PC-9 (cell line): ENCODE measurements at regions not wholly inside any gene's neighbourhood (a gene's known extent, or its start where the extent isn't known, plus 50 kb on each side); places are given as distances from the start of the nearest gene placed in this dataset.

ENCODE experiments used
- BruUV-seq: library from RNA; stranded (reverse); fragments of 400-500 nt; replicated peaks from 2 replicates; lab custom pipeline; 2021; lab: Mats Ljungman, UMichigan
- CTCF ChIA-PET: fragments of 300-600 bp; sonication (Branson Sonifier 250); formaldehyde crosslinking; loops from one replicate; lab custom pipeline; 2022; ENCODE audit warnings: antibody characterized with exemption; lab: Charles Lee
- POLR2A ChIA-PET: fragments of 300-600 bp; sonication (Branson Sonifier 250); formaldehyde crosslinking; loops from one replicate; lab custom pipeline; 2022; ENCODE audit warnings: antibody characterized with exemption; ENCODE audit not compliant: unreplicated experiment; lab: Charles Lee
- DNase-seq, 2 experiments: peaks; one replicate each; pipeline versions ENCODE4 v3.0.0 to v3.0.0-alpha.2; 2015 to 2022; ENCODE audit warnings: mixed read lengths in 1 of 2
- H2AFZ ChIP-seq: fragments of 200-600 bp; sonication (generic); 2 replicates; pipeline ENCODE4 v1.8.1; 2017; ENCODE audit warnings: antibody characterized with exemption
- H3F3A ChIP-seq: fragments of 200-600 bp; sonication (generic); 2 replicates; pipeline ENCODE4 v1.8.1; 2017; ENCODE audit warnings: antibody characterized with exemption, mild to moderate bottlenecking, low read depth; ENCODE audit not compliant: insufficient read depth
- H3K27ac ChIP-seq: fragments of 200-600 bp; sonication (generic); 2 replicates; pipeline ENCODE4 v1.6.1; 2016; ENCODE audit warnings: mixed run types
- H3K27me3 ChIP-seq: fragments of 200-600 bp; sonication (generic); 2 replicates; pipeline ENCODE4 v1.6.1; 2016; ENCODE audit warnings: low read depth, mixed run types; ENCODE audit not compliant: insufficient read depth
- H3K36me3 ChIP-seq: fragments of 200-600 bp; sonication (generic); 2 replicates; pipeline ENCODE4 v1.6.1; 2016; ENCODE audit warnings: low read depth, mixed run types
- H3K4me1 ChIP-seq: fragments of 200-600 bp; sonication (generic); replicated peaks from 2 replicates; pipeline ENCODE4 v1.6.1; 2016; ENCODE audit warnings: mixed run types; ENCODE audit not compliant: insufficient read depth
- H3K4me2 ChIP-seq: fragments of 200-600 bp; sonication (generic); 2 replicates; pipeline ENCODE4 v1.6.1; 2017; ENCODE audit warnings: mixed run types
- H3K4me3 ChIP-seq: fragments of 200-600 bp; sonication (generic); 2 replicates; pipeline ENCODE4 v1.6.1; 2016; ENCODE audit warnings: mixed run types
- H3K79me2 ChIP-seq: fragments of 200-600 bp; sonication (generic); 2 replicates; pipeline ENCODE4 v1.6.1; 2017; ENCODE audit warnings: low read depth, mixed run types
- H3K9me2 ChIP-seq: fragments of 200-600 bp; sonication (generic); 2 replicates; pipeline ENCODE4 v1.8.1; 2017; ENCODE audit warnings: mild to moderate bottlenecking; ENCODE audit not compliant: insufficient read depth
- H3K9me3 ChIP-seq: fragments of 200-600 bp; sonication (generic); 2 replicates; pipeline ENCODE4 v1.8.1; 2016; ENCODE audit warnings: low read depth; ENCODE audit not compliant: insufficient read depth
- H4K20me1 ChIP-seq: fragments of 200-600 bp; sonication (generic); 2 replicates; pipeline ENCODE4 v1.8.1; 2017; ENCODE audit not compliant: insufficient read depth
- EZH2 ChIP-seq: fragments of 200-600 bp; sonication (generic); IDR thresholded peaks from 2 replicates; pipeline ENCODE4 v1.8.0; 2017; ENCODE audit warnings: antibody characterized with exemption, low read depth
- intact Hi-C: fragments of 100-400 bp; cut with micrococcal nuclease; formaldehyde crosslinking; loops from one replicate; pipeline ENCODE4 v1.10.0; 2022; ENCODE audit not compliant: unreplicated experiment
- TF ChIP-seq, protein P1 (sequence below): fragments of 200-600 bp; sonication (generic); conservative IDR thresholded peaks from 2 replicates; pipeline ENCODE4 v1.6.1; 2017; ENCODE audit warnings: mixed run types, antibody characterized with exemption, mild to moderate bottlenecking, moderate library complexity

DNA sequence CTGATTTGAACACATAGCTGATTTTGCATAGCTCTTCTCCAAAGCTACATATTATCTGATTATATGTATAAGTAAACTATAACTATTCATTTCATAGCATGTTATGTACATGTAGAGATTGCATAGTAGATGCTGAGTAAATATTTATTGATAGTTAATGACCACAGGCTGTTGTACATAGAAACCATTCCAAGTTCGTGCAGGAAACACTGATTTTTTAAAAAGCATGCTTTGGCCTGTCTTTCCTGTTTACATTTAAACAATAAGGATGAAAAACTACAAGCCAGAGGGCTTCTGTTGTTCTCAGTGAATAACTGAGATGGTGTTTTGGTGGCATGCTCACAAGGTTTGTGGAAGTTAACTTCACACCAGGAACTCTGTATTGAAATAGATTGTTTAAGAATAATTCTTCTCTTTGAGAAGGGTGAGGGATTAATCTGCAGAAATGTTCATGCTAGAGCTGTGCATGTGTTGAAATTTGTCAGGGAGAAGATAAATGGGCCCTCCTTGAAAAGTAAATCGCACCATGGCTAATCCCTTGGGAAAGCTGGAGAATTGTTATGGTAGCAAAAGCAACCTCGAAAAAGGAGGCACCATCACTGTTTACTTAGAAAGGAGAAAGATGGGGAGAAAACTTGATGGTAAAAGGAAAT lies 120.2 kb upstream of the SP8 start:
- intact Hi-C loops = no loop called here
- CTCF ChIA-PET = no interaction called here
- no peaks in the 10 kb centered on the region for H3K36me3 ChIP-seq
- H3K27me3 ChIP-seq = no peaks in the 10 kb centered on the region
- no peaks in the 10 kb centered on the region for H3F3A ChIP-seq
- no peak overlapping the region for H3K4me3 ChIP-seq
- peaks cover under 1% of the 10 kb centered on the region; the same call in 1 of the 2 replicates for H3K9me3 ChIP-seq
- no peak overlapping the region for H2AFZ ChIP-seq
- POLR2A ChIA-PET = no interaction called here
- no peak overlapping the region for H3K4me2 ChIP-seq
- H3K79me2 ChIP-seq = no peaks in the 10 kb centered on the region
- no peak for DNase-seq
- H3K4me1 ChIP-seq = no peaks in the 10 kb centered on the region
- H3K9me2 ChIP-seq = no peaks in the 10 kb centered on the region
- no peaks in the 10 kb centered on the region for H4K20me1 ChIP-seq
- BruUV-seq = no TSS peak
- no peak overlapping the region for H3K27ac ChIP-seq
- TF ChIP-seq EZH2 = no peak
- TF ChIP-seq, protein P1, sequence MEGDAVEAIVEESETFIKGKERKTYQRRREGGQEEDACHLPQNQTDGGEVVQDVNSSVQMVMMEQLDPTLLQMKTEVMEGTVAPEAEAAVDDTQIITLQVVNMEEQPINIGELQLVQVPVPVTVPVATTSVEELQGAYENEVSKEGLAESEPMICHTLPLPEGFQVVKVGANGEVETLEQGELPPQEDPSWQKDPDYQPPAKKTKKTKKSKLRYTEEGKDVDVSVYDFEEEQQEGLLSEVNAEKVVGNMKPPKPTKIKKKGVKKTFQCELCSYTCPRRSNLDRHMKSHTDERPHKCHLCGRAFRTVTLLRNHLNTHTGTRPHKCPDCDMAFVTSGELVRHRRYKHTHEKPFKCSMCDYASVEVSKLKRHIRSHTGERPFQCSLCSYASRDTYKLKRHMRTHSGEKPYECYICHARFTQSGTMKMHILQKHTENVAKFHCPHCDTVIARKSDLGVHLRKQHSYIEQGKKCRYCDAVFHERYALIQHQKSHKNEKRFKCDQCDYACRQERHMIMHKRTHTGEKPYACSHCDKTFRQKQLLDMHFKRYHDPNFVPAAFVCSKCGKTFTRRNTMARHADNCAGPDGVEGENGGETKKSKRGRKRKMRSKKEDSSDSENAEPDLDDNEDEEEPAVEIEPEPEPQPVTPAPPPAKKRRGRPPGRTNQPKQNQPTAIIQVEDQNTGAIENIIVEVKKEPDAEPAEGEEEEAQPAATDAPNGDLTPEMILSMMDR = no peak

DNA sequence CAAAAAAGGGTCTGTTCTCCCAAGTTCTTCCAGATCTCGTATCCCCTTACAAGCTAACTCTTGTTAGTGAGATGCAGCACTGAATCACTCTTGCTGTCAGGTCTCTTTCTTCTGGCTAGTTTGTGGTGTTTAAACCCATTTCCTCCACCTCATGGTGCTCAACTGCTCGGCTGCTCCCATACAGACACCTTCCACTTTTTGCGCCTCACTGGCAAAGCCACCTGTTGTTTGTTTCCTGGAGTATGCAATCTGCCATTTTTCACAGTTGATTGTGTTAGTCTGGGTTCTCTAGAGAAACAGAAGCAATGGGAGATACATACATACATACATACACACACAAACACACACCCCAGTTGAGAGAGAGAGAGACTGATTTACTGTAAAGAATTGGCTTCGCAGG lies 124.4 kb upstream of the SP8 start:
- Histone ChIP-seq H3K4me2 (no peak overlapping the region), H2AFZ (no peak overlapping the region), H3K4me3 (no peak overlapping the region), H3K9me3 (no peaks in the 10 kb centered on the region), H4K20me1 (no peaks in the 10 kb centered on the region), H3F3A (no peaks in the 10 kb centered on the region), H3K27me3 (no peaks in the 10 kb centered on the region), H3K36me3 (no peaks in the 10 kb centered on the region), H3K27ac (no peak overlapping the region), H3K79me2 (no peaks in the 10 kb centered on the region), H3K9me2 (no peaks in the 10 kb centered on the region), H3K4me1 (no peaks in the 10 kb centered on the region)
- TF ChIP-seq, protein P1 = no peak
- no peak for TF ChIP-seq EZH2
- intact Hi-C loops = no loop called here
- DNase-seq = no peak
- ChIA-PET CTCF (no interaction called here), POLR2A (no interaction called here)
- BruUV-seq = no TSS peak

DNA sequence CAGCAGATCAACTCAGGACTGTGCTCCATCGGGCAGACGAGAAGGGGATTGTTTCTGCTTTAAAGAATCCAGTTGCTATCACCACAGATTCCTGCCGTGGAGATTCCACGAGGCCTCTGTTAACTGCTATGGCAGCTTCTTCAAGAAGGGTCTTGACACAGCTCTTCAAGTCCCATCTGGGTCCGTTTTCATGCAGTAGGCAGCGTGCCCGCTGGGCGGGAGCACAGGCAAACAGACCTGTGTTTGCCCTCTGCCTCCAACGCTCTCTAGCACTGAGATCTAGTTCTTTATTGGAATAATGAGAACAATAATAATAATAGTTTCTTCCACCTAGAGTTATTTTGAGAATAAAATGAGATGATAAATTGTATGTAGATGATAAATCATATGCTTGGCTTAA lies 127.2 kb upstream of the SP8 start:
- no peaks in the 10 kb centered on the region for H3K9me2 ChIP-seq
- no peaks in the 10 kb centered on the region for H3K27me3 ChIP-seq
- H3K4me3 ChIP-seq = no peak overlapping the region
- BruUV-seq = no TSS peak
- ChIA-PET CTCF (no interaction called here), POLR2A (no interaction called here)
- H2AFZ ChIP-seq = no peak overlapping the region
- no peak overlapping the region for H3K4me2 ChIP-seq
- intact Hi-C loops = no loop called here
- H3K27ac ChIP-seq = no peak overlapping the region
- no peaks in the 10 kb centered on the region for H3F3A ChIP-seq
- H3K79me2 ChIP-seq = no peaks in the 10 kb centered on the region
- no peaks in the 10 kb centered on the region for H3K9me3 ChIP-seq
- no peaks in the 10 kb centered on the region for H3K4me1 ChIP-seq
- TF ChIP-seq, protein P1 = no peak
- no peak for TF ChIP-seq EZH2
- no peaks in the 10 kb centered on the region for H4K20me1 ChIP-seq
- no peak for DNase-seq
- H3K36me3 ChIP-seq = no peaks in the 10 kb centered on the region
